CD14-positive monocyte (primary cell): ENCODE measurements at regions not wholly inside any gene's neighbourhood (a gene's known extent, or its start where the extent isn't known, plus 50 kb on each side); places are given as distances from the start of the nearest gene placed in this dataset.
"Not testable (repeated sequence)": the region's sequence is repeated elsewhere in the genome, so short reads cannot be mapped to it uniquely, and the experiment has no call there.

Experiments
- DNase-seq, 3 donors: peaks; one replicate each; pipeline ENCODE4 v3.0.0-alpha.2; 2011 to 2022
- H2AFZ ChIP-seq: 2 replicates; pipeline ENCODE4 v1.6.0; 2012; ENCODE audit warnings: mild to moderate bottlenecking, low read depth, low read length, inconsistent platforms; ENCODE audit not compliant: insufficient read depth, poor library complexity, severe bottlenecking
- H3K27ac ChIP-seq, 2 donors: 1 replicate in 1 of 2; 2 replicates in 1 of 2; pipeline ENCODE4 v1.5.1; 2012 to 2013; ENCODE audit warnings: low read length in 2 of 2, control low read depth in 1 of 2, inconsistent platforms in 1 of 2, low read depth in 1 of 2, mild to moderate bottlenecking in 1 of 2
- H3K27me3 ChIP-seq, 2 donors: one replicate each; pipeline versions ENCODE4 v1.6.0 to v1.6.1; 2011 to 2013; ENCODE audit warnings: low read length in 2 of 2; ENCODE audit not compliant: control insufficient read depth in 2 of 2, insufficient read depth in 2 of 2
- H3K36me3 ChIP-seq, 2 donors: replicated peaks in 1 of 2; 1 replicate in 1 of 2; 2 replicates in 1 of 2; pipeline versions ENCODE4 v1.5.1 to v1.6.1; 2012 to 2013; ENCODE audit warnings: low read length in 2 of 2, control low read depth in 1 of 2, inconsistent platforms in 1 of 2, mild to moderate bottlenecking in 1 of 2; ENCODE audit not compliant: insufficient read depth in 2 of 2, control insufficient read depth in 1 of 2
- H3K4me1 ChIP-seq, 2 donors: 1 replicate in 1 of 2; 2 replicates in 1 of 2; pipeline versions ENCODE4 v1.5.1 to v1.6.1; 2012 to 2013; ENCODE audit warnings: low read length in 2 of 2, control low read depth in 1 of 2, inconsistent platforms in 1 of 2, mild to moderate bottlenecking in 1 of 2, moderate library complexity in 1 of 2; ENCODE audit not compliant: insufficient read depth in 2 of 2, control insufficient read depth in 1 of 2
- H3K4me2 ChIP-seq: replicated peaks from 2 replicates; pipeline ENCODE3; 2012; ENCODE audit warnings: low read length, moderate library complexity, mild to moderate bottlenecking; ENCODE audit not compliant: poor library complexity, severe bottlenecking; ENCODE audit errors: extremely low read depth
- H3K4me3 ChIP-seq, 3 experiments: fragments of 200-600 bp in 1 of 3; sonication (generic) in 1 of 3; replicated peaks in 1 of 3; 1 replicate in 2 of 3; 2 replicates in 1 of 3; pipeline ENCODE4 v1.5.1; 2011 to 2013; ENCODE audit warnings: low read length in 3 of 3, mild to moderate bottlenecking in 3 of 3, control low read depth in 2 of 3, low read depth in 2 of 3, inconsistent platforms in 1 of 3, moderate library complexity in 1 of 3
- H3K79me2 ChIP-seq: 2 replicates; pipeline ENCODE4 v1.6.0; 2012; ENCODE audit warnings: mild to moderate bottlenecking, control low read depth, inconsistent platforms, low read length, moderate library complexity; ENCODE audit not compliant: insufficient read depth
- H3K9ac ChIP-seq: 2 replicates; pipeline ENCODE4 v1.6.0; 2017; ENCODE audit warnings: low read length, mild to moderate bottlenecking; ENCODE audit not compliant: insufficient read depth, poor library complexity, severe bottlenecking
- H3K9me3 ChIP-seq, 2 donors: replicated peaks in 1 of 2; 1 replicate in 1 of 2; 2 replicates in 1 of 2; pipeline versions ENCODE4 v1.5.1 to v1.6.1; 2012 to 2013; ENCODE audit warnings: low read length in 2 of 2, control low read depth in 1 of 2; ENCODE audit not compliant: control insufficient read depth in 1 of 2, insufficient read depth in 1 of 2
- H4K20me1 ChIP-seq: 2 replicates; pipeline ENCODE4 v1.6.0; 2012; ENCODE audit warnings: mild to moderate bottlenecking, low read length, control low read depth, moderate library complexity; ENCODE audit not compliant: insufficient read depth
- H3K27ac Mint-ChIP-seq, 7 donors: one replicate each; pipeline ENCODE4 v1.8.0; 2020; ENCODE audit warnings: mild to moderate bottlenecking in 7 of 7, mixed read lengths in 7 of 7, moderate library complexity in 6 of 7, inconsistent platforms in 2 of 7
- H3K27me3 Mint-ChIP-seq, 3 donors: one replicate each; pipeline ENCODE4 v1.8.0; 2021 to 2022; ENCODE audit warnings: low read depth in 3 of 3, mild to moderate bottlenecking in 3 of 3, mixed read lengths in 3 of 3, moderate library complexity in 3 of 3, inconsistent platforms in 1 of 3
- H3K36me3 Mint-ChIP-seq, 2 donors: one replicate each; pipeline ENCODE4 v1.8.0; 2020; ENCODE audit warnings: mixed read lengths in 2 of 2, inconsistent platforms in 1 of 2, mild to moderate bottlenecking in 1 of 2
- H3K4me1 Mint-ChIP-seq: one replicate; pipeline ENCODE4 v1.8.0; 2020; ENCODE audit warnings: mild to moderate bottlenecking, mixed read lengths
- H3K4me3 Mint-ChIP-seq, 2 donors: one replicate each; pipeline ENCODE4 v1.8.0; 2020; ENCODE audit warnings: mild to moderate bottlenecking in 2 of 2, mixed read lengths in 2 of 2, moderate library complexity in 1 of 2
- H3K9me3 Mint-ChIP-seq, 7 donors: one replicate each; pipeline ENCODE4 v1.8.0; 2020 to 2022; ENCODE audit warnings: mixed read lengths in 7 of 7, mild to moderate bottlenecking in 6 of 7, moderate library complexity in 6 of 7, inconsistent platforms in 2 of 7
- WGBS: methylation state at CpG from one replicate; pipeline ENCODE4 v1.1.5; 2013; ENCODE audit warnings: missing lambda C conversion rate; ENCODE audit not compliant: insufficient coverage; 5-methylcytosine and 5-hydroxymethylcytosine counted together
- intact Hi-C, 2 donors: fragments of 100-400 bp; cut with micrococcal nuclease; formaldehyde crosslinking; loops; one replicate each; pipeline versions ENCODE4 v1.15.0 to v1.15.1; 2023
- TF ChIP-seq, protein P1 (sequence below): fragments of 200-600 bp; IDR thresholded peaks from one replicate; pipeline ENCODE4 v1.8.0; 2022; ENCODE audit warnings: antibody characterized with exemption, mild to moderate bottlenecking

DNA sequence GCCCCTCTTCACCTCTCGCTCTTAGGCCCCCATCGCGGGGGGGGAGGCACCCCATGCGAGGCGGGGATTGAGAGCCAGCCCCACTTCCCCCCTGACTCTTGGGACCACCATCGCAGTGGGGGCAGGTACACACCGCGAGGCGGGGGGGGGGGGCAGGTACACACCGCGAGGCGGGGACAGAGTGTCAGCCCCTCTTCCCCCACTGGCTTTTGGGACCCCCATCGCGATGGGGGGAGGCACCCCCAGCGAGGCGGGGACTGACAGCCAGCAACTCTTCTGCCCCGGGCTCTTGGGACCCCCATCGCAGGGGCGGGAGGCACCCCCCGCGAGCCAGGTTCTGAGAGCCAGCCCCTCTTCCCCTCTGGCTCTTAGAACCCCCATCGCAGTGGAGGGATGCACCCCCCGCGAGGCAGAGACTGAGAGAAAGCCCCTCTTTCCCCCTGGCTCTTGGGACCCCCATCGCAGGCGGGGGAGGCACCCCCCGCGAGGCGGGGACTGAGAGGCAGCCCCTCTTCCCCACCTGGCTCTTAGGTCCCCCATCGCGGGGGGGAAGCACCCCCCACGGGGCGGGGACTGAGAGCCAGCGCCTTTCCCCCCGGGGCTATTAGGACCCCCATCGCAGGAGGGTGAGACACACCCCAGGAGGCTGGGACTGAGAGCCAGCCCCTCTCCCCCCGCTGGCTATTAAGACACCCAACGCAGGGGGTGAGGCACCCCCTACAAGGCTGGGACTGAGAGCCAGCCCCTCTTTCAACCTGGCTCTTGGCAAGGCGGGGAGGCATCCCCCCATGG, 196.5 kb upstream of the PZP start:
- H2AFZ ChIP-seq = no peak overlapping the region
- no peaks in the 10 kb centered on the region for H3K27me3 ChIP-seq
- no peak for DNase-seq
- no peak overlapping the region for H3K4me3 ChIP-seq
- H3K27ac Mint-ChIP-seq = no peak overlapping the region
- no peaks in the 10 kb centered on the region for H3K79me2 ChIP-seq
- peaks cover 0 to 2% (median 0%) of the 10 kb centered on the region in 3 donors for H3K27me3 Mint-ChIP-seq
- WGBS = no CpG with 5 or more reads among the region's 39 CpGs
- TF ChIP-seq, protein P1, sequence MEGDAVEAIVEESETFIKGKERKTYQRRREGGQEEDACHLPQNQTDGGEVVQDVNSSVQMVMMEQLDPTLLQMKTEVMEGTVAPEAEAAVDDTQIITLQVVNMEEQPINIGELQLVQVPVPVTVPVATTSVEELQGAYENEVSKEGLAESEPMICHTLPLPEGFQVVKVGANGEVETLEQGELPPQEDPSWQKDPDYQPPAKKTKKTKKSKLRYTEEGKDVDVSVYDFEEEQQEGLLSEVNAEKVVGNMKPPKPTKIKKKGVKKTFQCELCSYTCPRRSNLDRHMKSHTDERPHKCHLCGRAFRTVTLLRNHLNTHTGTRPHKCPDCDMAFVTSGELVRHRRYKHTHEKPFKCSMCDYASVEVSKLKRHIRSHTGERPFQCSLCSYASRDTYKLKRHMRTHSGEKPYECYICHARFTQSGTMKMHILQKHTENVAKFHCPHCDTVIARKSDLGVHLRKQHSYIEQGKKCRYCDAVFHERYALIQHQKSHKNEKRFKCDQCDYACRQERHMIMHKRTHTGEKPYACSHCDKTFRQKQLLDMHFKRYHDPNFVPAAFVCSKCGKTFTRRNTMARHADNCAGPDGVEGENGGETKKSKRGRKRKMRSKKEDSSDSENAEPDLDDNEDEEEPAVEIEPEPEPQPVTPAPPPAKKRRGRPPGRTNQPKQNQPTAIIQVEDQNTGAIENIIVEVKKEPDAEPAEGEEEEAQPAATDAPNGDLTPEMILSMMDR = no peak
- H3K36me3 Mint-ChIP-seq = peaks cover 0 to 8% of the 10 kb centered on the region in 2 donors
- H3K27ac ChIP-seq = no peak overlapping the region
- H3K9me3 Mint-ChIP-seq = peaks cover 0 to 7% (median 0%) of the 10 kb centered on the region in 7 donors
- H3K4me2 ChIP-seq = no peak overlapping the region
- no peaks in the 10 kb centered on the region for H3K36me3 ChIP-seq
- intact Hi-C loops = no loop called here
- H4K20me1 ChIP-seq = no peaks in the 10 kb centered on the region
- H3K4me3 Mint-ChIP-seq = no peak overlapping the region
- no peaks in the 10 kb centered on the region for H3K4me1 ChIP-seq
- H3K9ac ChIP-seq = no peak overlapping the region
- H3K4me1 Mint-ChIP-seq = no peaks in the 10 kb centered on the region
- H3K9me3 ChIP-seq = peaks cover 0 to 11% of the 10 kb centered on the region in 2 donors

DNA sequence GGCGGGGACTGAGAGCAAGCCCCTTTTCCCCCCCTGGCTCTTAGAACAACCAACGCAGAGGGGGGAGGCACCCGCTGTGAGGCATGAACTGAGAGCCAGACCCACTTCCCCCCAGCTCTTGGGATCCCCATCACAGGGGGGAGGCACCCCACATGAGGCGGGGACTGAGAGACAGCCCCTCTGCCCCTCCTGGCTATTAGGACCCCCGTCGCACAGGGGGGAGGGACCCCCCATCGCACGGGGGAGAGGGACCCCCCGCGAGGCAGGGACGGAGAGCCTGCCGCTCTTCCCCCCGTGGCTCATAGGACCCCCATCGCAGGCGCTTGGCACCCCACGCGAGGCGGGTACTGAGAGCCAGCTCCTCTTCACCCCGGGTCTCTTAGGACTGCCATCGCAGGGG, 195.8 kb upstream of the PZP start:
- Histone ChIP-seq H3K4me3 (no peak overlapping the region), H3K9ac (no peak overlapping the region), H3K36me3 (no peaks in the 10 kb centered on the region), H3K27ac (no peak overlapping the region), H4K20me1 (no peaks in the 10 kb centered on the region), H3K27me3 (no peaks in the 10 kb centered on the region), H3K9me3 (peaks cover 0 to 11% of the 10 kb centered on the region in 2 donors), H3K4me2 (no peak overlapping the region), H2AFZ (no peak overlapping the region), H3K4me1 (no peaks in the 10 kb centered on the region), H3K79me2 (no peaks in the 10 kb centered on the region)
- whole genome bisulfite sequencing = 96% methylated on average over 5 of the region's 20 CpGs
- Mint-ChIP-seq H3K4me3 (no peak overlapping the region), H3K4me1 (no peaks in the 10 kb centered on the region), H3K9me3 (peaks cover 0 to 7% (median 0%) of the 10 kb centered on the region in 7 donors), H3K27ac (no peak overlapping the region), H3K36me3 (peaks cover 0 to 8% of the 10 kb centered on the region in 2 donors), H3K27me3 (peaks cover 0 to 2% (median 0%) of the 10 kb centered on the region in 3 donors)
- no peak for DNase-seq
- TF ChIP-seq, protein P1 = no peak
- intact Hi-C loops = no loop called here

DNA sequence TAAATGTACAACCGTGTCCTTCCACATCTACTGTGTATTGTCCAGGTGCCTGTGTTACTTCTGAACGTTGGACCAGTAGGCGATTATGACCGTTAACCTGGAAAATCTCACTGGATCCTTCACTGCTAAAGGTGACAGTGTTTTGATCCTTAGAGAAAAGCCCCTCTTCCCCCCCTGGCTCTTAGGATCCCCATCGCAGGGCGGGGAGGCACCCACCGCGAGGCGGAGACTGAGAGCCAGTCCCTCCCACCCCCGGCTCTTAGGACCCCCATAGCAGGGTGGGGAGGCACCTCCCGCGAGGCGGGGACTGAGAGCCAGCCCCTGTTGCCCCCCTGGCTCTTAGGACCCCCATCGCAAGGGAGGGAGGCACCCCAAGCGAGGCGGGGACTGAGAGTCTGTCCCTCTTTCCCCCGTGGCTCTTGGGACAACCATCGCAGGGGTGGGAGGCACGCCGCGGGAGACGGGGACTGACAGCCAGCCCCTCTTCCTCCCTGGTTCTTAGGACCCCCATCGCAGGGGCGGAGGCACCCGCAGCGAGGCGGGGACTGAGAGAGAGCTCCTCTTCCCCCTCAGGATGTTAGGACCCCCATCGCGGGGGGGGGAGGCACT, 194.3 kb upstream of the PZP start:
- H3K4me1 ChIP-seq, H3K27ac Mint-ChIP-seq, H4K20me1 ChIP-seq, DNase-seq, H2AFZ ChIP-seq, intact Hi-C loops, H3K27me3 Mint-ChIP-seq, H3K4me1 Mint-ChIP-seq, H3K9me3 Mint-ChIP-seq, H3K79me2 ChIP-seq, H3K4me3 ChIP-seq, H3K27me3 ChIP-seq, H3K36me3 Mint-ChIP-seq, H3K27ac ChIP-seq, H3K9ac ChIP-seq, H3K4me3 Mint-ChIP-seq, H3K4me2 ChIP-seq, H3K36me3 ChIP-seq: not testable (repeated sequence)
- H3K9me3 ChIP-seq = peaks cover 0 to 11% of the 10 kb centered on the region in 2 donors
- 100% methylated on average over 1 of the region's 29 CpGs for WGBS
